ENCODE measurements at regions not wholly inside any gene's neighbourhood (a gene's known extent, or its start where the extent isn't known, plus 50 kb on each side); places are given as distances from the start of the nearest gene placed in this dataset.

GRCh38 chr9:36762958-36763357, 190.3 kb downstream of the MELK start:
- no peak for DNase-seq (ENCODE audit: low read depth in 4 of 4, low spot score in 2 of 4)

- DNase-seq (ENCODE audit: low read depth in 4 of 4, low spot score in 2 of 4), result no peak
Observed at GRCh38 chr9:36763778-36764177, 191.1 kb downstream of the MELK start.

- no peak for DNase-seq (ENCODE audit: low read depth in 4 of 4, low spot score in 2 of 4)
Observed at GRCh38 chr9:36764364-36765076, 191.8 kb downstream of the MELK start.

GRCh38 chr9:36765077-36765390, 192.3 kb downstream of the MELK start:
- DNase-seq (ENCODE audit: low read depth in 4 of 4, low spot score in 2 of 4), result no peak

- DNase-seq (ENCODE audit: low read depth in 4 of 4, low spot score in 2 of 4), result peak in 3 of 4 donors; percentile 18 to 56 (median 48)
Observed at GRCh38 chr9:36765468-36766341, 193.0 kb downstream of the MELK start.

- DNase-seq (ENCODE audit: low read depth in 4 of 4, low spot score in 2 of 4), result no peak
Observed at GRCh38 chr9:36768677-36769076, 196.0 kb downstream of the MELK start.

- no peak for DNase-seq (ENCODE audit: low read depth in 4 of 4, low spot score in 2 of 4)
Observed at GRCh38 chr9:36770025-36770424, 197.3 kb downstream of the MELK start.

GRCh38 chr9:36772449-36773403, 200.0 kb downstream of the MELK start:
- DNase-seq (ENCODE audit: low read depth in 4 of 4, low spot score in 2 of 4), result no peak

- DNase-seq (ENCODE audit: low read depth in 4 of 4, low spot score in 2 of 4), result no peak
Observed at GRCh38 chr9:36778682-36779081, 206.0 kb downstream of the MELK start.

GRCh38 chr9:36779582-36779981, 206.9 kb downstream of the MELK start:
- DNase-seq (ENCODE audit: low read depth in 4 of 4, low spot score in 2 of 4), result no peak

GRCh38 chr9:36780186-36780585, 207.5 kb downstream of the MELK start:
- no peak for DNase-seq (ENCODE audit: low read depth in 4 of 4, low spot score in 2 of 4)

- no peak for DNase-seq (ENCODE audit: low read depth in 4 of 4, low spot score in 2 of 4)
Observed at GRCh38 chr9:36781533-36781932, 208.8 kb downstream of the MELK start.
